DMS53 (cell line): ENCODE measurements at regions not wholly inside any gene's neighbourhood (a gene's known extent, or its start where the extent isn't known, plus 50 kb on each side); places are given as distances from the start of the nearest gene placed in this dataset.
A peak's percentile ranks its signal among the peaks of the same experiment; 100 is the strongest.
"Not testable (repeated sequence)": the region's sequence is repeated elsewhere in the genome, so short reads cannot be mapped to it uniquely, and the experiment has no call there.

Experiments used
- DNase-seq: peaks from one replicate; lab custom pipeline; 2025; lab: John Stamatoyannopoulos, UW

DNA sequence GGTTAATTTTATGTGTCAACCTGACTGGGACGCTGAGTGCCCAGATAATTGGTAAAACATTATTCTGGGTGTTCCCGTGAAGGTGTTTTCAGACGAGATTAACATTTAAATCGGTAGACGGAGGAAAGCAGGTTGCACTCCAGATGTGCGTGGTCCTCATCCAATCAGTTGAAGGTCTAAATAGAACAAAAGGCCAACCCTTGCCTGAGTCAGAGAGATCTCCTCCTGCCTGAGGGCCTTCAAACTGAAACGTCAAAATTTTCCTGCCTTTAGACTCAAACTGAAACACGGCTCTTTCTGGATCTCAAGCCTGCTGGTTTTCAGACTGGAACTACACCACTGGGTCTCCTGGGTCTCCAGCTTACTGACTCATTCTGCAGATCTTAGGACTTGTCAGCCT, 70.9 kb downstream of the NPIPA5 start:
- not testable (repeated sequence) for DNase-seq

DNA sequence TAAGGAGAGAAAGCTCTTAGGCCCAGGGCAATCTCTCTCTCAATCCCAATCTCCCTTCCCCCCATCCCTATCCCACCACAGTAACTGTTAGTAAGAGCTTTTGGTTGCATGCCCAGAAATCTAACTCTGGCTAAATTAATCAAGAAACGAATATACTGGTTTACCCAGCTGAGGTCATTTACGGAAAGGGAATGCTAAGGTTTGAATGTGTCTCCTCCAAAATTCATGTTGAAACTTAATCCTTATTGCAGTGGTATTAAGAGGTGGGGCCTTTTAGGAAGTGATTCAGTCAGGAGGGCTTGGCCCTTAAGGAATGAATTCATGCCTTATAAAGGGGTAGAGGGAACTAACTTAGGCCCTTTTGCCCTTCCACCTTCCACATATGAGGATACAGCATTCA, 72.2 kb downstream of the NPIPA5 start:
- DNase-seq, result not testable (repeated sequence)

DNA sequence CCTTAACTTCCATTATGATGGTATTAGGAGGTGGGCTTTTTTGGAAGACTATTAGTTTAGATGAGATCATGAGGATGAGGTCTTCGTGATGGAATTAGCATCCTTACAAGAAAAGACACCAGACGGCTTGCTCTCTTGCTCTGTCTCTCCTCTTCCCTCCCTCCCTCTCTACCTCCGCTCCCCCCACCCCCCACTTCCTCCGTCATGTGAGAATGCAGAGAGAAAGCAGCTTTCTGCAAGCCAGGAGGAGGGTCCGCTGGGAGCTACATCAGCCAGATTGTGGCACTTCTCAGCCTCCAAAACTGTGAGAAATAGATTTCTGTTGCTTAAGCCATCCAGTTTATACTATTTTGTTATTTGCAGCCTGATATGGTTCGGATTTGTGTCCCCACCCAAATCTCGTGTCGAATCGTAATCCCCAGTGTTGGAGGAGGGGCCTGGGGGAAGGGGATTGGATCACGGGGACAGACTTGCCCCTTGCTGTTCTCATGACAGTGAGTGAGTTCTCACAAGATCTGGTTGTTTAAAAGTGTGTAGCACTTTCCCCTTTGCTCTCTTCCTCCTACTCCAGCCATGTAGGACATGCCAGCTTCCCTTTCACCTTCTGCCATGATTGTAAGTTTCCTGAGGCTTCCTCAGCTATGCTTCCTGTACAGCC, 74.3 kb downstream of the NPIPA5 start:
- not testable (repeated sequence) for DNase-seq

DNA sequence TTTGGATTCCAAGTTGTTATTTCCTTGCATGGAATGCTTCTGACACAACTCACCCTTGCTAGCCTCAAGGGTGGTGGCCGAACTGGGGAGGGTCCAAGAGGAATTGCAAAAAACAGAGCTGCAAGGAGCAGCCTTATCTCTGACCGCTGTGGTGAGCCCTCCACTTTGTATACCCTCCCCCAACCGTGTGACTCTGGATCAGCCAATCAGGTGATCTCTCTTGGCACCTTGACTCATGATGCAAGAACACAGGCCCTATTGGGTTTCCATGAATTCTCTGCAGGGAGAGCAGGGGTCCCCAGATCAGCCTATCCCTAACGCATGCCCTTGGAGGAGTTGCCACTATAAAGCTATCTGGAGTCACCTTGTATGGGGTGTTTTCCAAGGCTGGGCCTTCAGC, 81.0 kb downstream of the NPIPA5 start:
- DNase-seq, result not testable (repeated sequence)

DNA sequence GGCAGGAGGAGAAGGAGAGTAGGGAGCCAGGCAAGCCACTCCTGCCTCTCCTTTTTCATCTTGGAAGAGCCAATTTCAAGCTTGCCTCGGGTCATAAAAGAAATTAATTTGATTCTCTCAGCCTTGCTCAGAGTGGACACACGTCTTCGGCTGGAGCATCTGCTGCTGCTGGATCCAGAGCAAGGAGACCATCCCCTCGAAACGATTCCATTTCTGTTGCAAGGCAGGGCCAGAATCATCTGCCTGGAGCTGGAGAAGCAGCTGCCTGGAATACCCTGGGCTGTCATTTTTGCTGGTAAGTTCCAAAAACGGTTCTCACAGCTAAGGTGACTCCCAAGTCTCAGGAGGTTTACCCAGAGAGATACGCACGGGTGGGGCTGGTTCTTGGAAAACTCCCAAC, 103.3 kb downstream of the NPIPA5 start:
- not testable (repeated sequence) for DNase-seq

DNA sequence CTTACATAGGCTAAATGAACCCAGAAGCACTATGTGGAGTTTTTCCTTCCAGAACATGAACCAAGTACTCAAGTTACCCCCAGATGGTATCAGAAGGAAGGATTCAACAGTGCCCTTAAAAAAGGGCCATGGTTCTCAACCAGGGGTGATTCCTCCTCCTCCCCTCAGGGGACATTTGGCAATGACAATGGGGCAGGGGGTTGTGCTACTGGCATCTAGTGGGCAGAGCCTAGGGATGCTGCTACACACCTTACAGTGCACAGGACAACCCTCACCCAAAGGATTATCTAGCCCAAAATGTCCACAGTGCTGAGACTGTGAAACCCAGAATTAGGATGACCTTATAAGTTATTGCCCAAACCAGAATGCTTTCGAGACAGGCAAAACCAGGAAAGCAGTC, 104.1 kb downstream of the NPIPA5 start:
- not testable (repeated sequence) for DNase-seq

DNA sequence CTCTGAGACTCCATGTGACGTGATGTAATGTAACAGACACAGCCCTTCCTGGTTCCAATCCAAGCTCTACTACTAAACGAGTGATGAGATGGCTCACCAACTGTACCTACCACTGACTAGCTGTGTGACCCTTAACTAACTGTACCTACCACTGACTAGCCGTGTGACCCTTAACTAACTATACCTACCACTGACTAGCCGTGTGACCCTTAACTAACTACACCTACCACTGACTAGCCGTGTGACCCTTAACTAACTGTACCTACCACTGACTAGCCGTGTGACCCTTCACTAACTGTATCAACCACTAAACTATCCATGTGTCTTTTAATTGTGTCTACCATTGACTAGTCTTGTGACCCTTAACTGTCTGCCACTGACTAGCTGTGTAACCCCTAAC, 111.2 kb downstream of the NPIPA5 start:
- DNase-seq, result not testable (repeated sequence)

DNA sequence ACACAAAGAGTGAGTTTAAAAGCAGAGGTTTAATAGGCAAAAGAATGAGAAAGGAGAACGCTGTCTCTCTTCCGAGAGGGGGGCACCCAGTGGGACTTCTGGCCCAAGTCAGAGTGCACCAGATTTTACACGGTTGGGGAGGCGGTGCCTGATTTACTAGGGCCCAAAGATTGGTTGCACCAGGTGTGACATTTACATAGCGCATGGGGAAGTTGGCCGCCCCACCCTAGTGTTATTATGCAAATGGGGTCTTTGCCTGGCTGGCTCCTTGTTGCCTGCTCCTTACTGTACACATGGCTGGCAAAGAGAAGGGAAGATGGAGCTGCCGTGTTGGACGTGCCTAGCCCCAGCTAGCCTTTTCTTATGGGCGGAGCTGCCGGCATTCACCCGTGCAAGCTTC, 115.9 kb downstream of the NPIPA5 start:
- not testable (repeated sequence) for DNase-seq

DNA sequence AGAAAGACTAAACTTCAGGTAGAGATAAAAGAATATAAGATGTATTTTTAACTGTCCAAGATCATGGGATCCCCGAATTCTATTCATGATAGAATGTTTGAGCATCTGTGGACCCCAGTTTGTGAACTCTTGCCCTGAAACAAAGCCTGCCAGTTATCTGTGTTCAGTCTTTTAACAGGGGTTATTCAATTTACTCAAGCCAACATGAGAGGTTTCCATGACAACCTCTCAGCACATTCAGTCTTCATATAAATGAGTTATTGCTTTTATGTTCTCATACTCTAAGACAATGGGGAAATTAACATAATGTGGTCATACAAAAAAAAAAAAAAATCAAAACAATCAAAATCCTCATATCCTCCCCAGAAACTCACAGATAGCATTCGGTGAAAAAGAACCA, 130.1 kb downstream of the NPIPA5 start:
- DNase-seq, result not testable (repeated sequence)

DNA sequence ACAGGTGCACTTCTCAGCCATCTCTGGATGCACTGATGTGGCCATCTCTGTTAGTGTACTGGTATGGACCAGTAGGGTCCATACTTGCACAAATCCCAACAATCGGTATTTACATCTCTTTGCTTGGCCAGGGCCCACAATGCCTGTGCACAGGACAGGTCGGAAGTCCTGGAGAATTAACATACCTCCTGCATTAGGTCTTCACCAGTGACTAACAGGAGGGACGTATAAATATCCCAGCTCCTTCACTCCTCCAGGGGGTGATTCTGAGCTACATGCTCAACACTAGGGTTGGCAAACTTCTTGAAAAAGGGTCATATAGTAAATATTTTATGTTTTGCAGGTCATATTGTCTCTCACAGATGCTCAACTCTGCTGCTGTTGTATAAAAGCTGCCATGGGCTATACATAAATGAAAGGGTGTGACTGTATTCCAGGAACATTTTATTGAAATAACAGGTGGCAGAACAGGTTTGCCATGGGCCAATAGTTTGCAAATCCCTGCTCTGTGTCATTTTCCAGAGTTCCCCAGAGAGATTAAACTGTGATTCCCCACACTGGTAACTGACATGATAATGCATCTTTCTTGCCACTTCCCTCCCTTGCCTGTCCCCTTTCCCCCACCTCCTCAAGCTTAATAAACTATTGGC, 141.3 kb downstream of the NPIPA5 start:
- not testable (repeated sequence) for DNase-seq

DNA sequence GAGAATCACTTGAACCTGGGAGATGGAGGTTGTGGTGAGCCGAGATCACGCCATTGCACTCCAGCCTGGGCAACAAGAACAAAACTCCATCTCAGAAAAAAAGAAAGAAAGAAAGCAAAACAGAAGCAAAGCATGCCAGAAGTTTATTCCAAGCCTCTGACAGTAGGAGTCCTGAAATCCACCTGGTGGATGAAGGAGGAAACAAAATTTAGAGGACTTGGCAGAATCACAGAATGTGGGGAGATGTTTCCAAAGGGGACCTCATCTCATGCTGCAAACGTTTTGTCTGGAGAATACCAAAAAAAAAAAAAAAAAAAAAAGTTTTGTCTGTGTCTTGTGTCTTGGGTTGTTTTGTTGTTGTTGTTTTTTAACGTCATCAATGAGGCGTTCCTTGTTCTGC, 141.1 kb upstream of the RRN3 start:
- DNase-seq, result not testable (repeated sequence)

DNA sequence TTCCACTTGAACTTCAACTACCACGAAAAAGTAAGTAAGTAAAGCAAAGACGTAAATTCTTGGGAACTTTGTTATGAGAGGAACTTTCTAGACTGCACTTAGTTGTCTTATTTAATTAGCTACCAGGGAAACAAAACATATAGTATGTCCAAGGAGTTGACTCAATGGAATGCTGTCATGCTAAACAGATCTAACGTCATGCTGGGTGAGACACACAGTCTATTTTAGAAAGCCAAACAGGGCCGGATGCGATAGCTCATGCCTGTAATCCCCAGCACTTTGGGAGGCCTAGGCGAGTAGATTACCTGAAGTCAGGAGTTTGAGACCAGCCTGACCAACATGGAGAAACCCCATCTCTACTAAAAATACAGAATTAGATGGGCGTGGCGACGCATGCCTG, 140.6 kb upstream of the RRN3 start:
- DNase-seq, result not testable (repeated sequence)

DNA sequence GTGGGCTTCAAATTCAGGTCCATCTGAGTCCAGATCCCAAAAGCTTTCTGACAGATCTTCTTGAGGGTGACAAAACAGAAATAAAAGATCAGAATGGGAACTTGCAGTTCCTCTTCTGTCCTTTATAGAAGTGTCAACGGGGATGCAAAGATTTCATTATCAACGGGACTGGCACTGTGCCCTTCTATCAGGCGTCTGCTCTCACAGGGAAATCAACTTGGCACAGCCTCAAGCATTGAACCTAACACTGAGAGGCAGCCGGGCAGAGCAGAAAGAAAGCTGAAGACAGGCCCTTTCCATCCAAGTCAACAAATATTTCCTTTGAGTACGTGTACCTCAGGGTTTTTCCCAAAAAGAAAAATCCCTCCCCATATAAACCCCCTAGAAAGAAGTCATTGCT, 136.4 kb upstream of the RRN3 start:
- not testable (repeated sequence) for DNase-seq

DNA sequence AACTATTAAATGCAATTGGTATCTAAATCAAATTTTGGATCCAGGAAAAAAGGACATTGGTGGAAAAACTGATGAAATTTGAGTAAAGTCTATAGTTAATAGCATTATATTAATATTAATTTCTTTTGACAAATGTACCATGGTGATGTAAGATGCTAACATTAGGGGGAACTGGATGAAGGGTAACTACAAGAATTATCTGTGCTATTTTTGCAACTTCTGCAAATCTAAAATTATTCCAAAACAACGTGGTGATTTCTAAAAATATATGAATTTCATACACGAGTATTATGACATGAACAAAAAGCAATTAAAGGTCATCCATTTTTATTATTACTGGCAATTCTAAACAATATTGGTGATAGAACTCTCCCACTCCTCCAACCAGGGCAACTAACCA, 135.6 kb upstream of the RRN3 start:
- DNase-seq, result not testable (repeated sequence)

DNA sequence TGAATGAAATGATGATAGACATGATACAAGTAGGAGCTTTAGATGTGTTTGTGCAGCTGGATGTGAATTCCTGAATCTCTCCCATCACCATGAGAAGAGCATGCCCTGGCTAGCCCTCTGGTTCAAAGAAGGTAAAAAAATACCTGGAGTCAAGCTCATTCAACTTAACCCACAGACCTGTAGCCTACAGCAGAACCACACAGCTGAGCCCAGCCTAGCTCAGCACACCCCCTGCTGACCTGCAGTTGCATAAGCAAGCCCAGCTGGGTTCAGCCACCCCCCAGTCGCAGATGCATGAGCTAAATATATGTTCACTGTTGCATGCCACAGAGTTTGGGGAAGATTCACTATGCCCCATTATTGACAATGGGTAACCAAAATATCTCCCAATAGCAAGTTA, 130.6 kb upstream of the RRN3 start:
- not testable (repeated sequence) for DNase-seq

DNA sequence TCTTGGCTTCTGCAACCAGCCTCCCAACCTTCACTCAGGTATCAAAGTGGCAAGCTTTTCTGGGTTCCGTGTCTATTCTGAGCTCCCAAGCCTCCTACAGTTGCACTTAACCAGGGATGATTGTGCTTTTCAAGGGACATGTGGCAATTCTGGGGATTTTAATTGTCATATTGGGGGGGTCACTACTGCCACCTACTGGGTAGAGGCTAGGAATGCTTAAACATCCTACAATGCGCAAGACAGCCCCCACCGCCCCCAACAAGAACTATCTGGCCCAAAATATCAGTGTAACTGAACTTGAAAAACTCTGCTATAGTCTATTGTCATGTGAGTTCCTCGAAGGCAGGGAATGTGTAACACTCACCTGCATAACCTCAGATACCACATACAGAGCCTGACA, 129.3 kb upstream of the RRN3 start:
- DNase-seq, result not testable (repeated sequence)

DNA sequence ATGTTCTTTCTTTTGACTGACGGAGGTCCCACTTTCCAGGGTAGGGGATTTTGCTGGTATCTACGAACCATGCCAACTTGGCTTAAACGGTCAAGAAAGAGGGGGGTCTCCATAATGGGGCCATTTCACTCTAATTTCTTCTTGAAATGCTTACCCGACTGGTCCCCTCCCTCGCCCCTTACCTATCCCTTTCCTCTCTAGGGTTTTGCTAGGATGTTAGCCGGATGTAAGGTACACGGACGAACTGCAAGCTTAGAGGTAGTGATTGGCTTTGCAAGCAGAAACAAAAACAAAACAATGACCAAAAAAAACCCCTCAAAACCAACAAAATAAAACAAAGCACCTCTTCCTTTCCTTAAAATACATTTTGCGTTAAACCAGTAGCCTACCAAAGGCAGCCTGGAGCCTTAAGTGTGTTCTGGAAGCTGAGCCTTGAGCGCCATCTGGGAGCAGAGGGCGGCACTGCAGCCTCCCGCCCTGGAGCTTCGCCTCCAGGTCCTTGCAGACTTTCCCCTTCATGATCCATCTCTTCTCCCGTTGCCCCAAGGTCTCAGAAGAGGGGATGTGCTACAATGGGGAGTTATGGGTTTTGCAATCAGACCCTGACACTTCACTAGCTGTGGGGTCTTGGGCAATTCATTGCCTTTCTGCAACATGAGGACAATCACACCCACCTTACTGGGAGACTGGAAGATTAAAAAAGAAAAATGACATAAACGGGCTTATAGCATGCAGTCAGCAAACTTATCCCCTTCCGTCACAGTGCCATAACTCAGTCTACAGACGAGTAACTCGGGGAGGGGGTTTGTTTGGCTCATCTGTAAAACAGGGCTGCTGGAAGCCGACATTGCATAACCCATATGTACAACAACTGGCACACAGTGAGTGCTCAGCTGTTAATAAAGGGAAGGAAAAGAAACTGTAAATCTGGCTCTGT, 125.9 kb upstream of the RRN3 start:
- peak; percentile 12 for DNase-seq

DNA sequence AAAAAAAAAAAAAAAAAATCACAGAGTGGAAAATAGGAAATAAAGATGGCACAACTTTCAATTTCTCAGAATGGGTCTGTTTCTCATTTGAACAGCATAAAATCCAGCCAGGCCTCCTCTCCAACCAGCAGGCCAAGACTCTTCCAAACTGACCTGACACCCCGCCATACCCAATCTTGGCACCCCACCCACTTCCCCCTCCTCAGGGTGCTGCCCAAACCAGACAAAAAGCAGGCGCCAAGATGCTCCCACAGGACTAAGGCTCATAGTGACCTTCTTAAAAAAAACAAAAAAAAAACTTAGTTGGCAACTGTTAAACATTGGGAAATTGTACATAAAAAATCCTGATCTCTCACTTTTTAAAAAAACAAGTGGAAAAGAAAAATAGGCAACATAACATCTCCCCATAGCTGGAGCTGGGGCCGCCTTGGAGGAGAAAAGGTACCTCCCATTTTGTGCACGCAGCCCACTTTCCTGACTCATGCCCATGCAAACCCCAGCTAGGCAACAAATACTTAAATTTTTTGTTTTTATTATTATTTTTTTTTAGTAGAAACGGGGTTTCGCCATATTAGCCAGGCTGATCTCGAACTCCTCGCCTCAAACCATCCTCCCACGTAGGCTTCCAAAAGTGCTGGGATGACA, 124.9 kb upstream of the RRN3 start:
- DNase-seq, result not testable (repeated sequence)

DNA sequence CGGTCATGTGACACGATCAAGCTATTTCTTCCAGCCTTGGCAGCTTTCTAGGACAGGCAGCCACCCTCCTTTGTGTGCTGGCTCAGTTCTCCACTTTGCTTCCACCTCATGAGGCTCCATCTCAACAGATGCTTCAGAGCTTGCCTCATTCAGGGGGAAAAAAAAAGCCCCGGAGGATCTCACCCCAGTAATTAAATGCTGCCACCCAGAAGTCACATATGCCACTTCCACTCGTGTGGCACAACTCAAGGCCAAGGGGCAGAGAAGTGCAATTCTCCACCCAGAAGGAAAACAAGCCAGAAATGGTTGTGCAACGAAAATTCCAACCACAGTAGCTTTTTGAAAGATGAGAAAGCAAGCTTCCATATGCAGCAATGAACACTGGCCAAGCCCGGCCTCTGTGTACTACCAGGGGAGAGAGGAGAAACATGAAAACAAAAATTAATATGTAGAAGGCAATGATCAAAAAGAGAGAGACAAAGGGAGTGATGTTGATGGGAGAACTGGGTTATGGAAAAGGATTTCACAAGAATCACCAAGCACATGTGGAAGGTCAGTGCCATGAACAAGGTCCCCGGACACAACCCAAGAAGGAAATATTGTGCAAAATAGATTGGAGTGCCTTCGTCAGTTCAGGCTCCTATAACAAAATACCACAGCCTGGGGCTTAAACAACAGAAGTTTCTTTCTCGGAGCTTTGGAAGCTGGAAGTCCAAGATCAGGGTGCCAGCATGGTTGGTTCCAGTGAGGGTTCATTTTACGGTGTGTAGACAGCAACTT, 113.3 kb upstream of the RRN3 start:
- not testable (repeated sequence) for DNase-seq

DNA sequence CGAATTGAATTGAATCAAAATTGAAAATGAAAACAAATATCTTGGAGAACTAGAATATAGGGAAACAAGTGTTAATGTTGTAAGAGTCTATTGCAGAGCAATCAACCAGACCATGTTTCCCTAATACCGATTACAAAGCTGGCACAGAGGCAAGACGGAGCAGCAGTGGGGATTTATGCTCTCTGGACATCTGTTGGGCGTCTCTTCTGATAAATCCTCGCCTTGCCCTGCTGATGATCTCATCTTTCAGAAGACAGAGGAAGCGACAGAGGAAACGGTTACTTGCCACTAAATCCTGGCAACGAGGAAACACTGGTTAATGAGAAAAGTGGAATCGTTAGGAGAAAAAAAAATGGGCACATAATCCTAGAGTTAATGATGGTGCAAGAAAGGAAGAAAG, 112.4 kb upstream of the RRN3 start:
- DNase-seq, result not testable (repeated sequence)

DNA sequence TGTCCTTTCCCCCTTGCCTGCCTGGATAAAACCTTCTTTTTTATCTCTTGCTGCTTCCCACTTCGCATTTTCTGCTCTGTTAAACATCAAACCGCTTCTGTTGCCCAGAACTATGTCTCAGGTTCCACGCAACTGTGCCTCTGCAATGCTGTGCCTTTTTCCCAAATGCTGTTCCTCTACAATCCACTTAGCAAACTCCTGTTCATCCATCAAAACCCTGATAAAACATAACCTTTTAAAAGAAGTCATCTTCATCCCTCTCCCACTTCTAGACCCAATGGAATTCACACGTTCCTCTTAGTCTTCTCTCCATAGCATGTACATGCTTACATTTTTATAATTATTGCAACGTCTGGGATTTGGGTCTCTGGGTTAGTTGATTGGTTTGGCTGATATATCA, 111.9 kb upstream of the RRN3 start:
- not testable (repeated sequence) for DNase-seq
